Endothelial cell (in vitro differentiated cells): ENCODE measurements at regions not wholly inside any gene's neighbourhood (a gene's known extent, or its start where the extent isn't known, plus 50 kb on each side); places are given as distances from the start of the nearest gene placed in this dataset.

ENCODE experiments used
- DNase-seq: peaks from one replicate; pipeline ENCODE4 v3.0.0; 2021; ENCODE audit warnings: low spot score
- H3K27ac Mint-ChIP-seq: one replicate; pipeline ENCODE4 v1.8.0; 2021; ENCODE audit warnings: mixed read lengths, inconsistent platforms; ENCODE audit not compliant: unreplicated experiment
- H3K27me3 Mint-ChIP-seq: one replicate; pipeline ENCODE4 v1.8.0; 2021; ENCODE audit warnings: mild to moderate bottlenecking, moderate library complexity, mixed read lengths, inconsistent platforms; ENCODE audit not compliant: unreplicated experiment
- H3K36me3 Mint-ChIP-seq: one replicate; pipeline ENCODE4 v1.8.0; 2021; ENCODE audit warnings: mild to moderate bottlenecking, low read depth, mixed read lengths, inconsistent platforms; ENCODE audit not compliant: unreplicated experiment
- H3K4me1 Mint-ChIP-seq: one replicate; pipeline ENCODE4 v1.8.0; 2021; ENCODE audit warnings: mild to moderate bottlenecking, mixed read lengths, inconsistent platforms; ENCODE audit not compliant: unreplicated experiment
- H3K4me3 Mint-ChIP-seq: one replicate; pipeline ENCODE4 v1.8.0; 2021; ENCODE audit warnings: mild to moderate bottlenecking, mixed read lengths, inconsistent platforms; ENCODE audit not compliant: unreplicated experiment
- H3K9me3 Mint-ChIP-seq: one replicate; pipeline ENCODE4 v1.8.0; 2021; ENCODE audit warnings: mixed read lengths, inconsistent platforms; ENCODE audit not compliant: unreplicated experiment
- CTCF ChIP-seq: fragments of 200-600 bp; sonication (generic); IDR thresholded peaks from one replicate; pipeline ENCODE4 v1.5.0; 2021; ENCODE audit warnings: antibody characterized with exemption; ENCODE audit not compliant: unreplicated experiment

- no peak for TF ChIP-seq CTCF
- no peak for DNase-seq
- H3K36me3 Mint-ChIP-seq = no peaks in the 10 kb centered on the region
- no peaks in the 10 kb centered on the region for H3K27me3 Mint-ChIP-seq
- no peak overlapping the region for H3K27ac Mint-ChIP-seq
- no peaks in the 10 kb centered on the region for H3K9me3 Mint-ChIP-seq
- H3K4me1 Mint-ChIP-seq = no peaks in the 10 kb centered on the region
- no peak overlapping the region for H3K4me3 Mint-ChIP-seq
Observed at GRCh38 chr6:11639376-11640235, 102.1 kb downstream of the TMEM170B start.

- Mint-ChIP-seq H3K36me3 (no peaks in the 10 kb centered on the region), H3K4me3 (no peak overlapping the region), H3K27ac (no peak overlapping the region), H3K27me3 (no peaks in the 10 kb centered on the region), H3K4me1 (no peaks in the 10 kb centered on the region), H3K9me3 (no peaks in the 10 kb centered on the region)
- TF ChIP-seq CTCF = no peak
- DNase-seq = no peak
Observed at GRCh38 chr6:11640486-11640885, 102.9 kb downstream of the TMEM170B start.

GRCh38 chr6:11644071-11644470 lies 106.5 kb downstream of the TMEM170B start:
- TF ChIP-seq CTCF = no peak
- no peak overlapping the region for H3K4me3 Mint-ChIP-seq
- no peaks in the 10 kb centered on the region for H3K9me3 Mint-ChIP-seq
- no peak overlapping the region for H3K27ac Mint-ChIP-seq
- peaks cover 3% of the 10 kb centered on the region for H3K36me3 Mint-ChIP-seq
- peaks cover 5% of the 10 kb centered on the region for H3K27me3 Mint-ChIP-seq
- no peak for DNase-seq
- peaks cover 12% of the 10 kb centered on the region for H3K4me1 Mint-ChIP-seq

GRCh38 chr6:11644601-11645000 lies 107.1 kb downstream of the TMEM170B start:
- Mint-ChIP-seq H3K4me1 (peaks cover 16% of the 10 kb centered on the region), H3K27ac (no peak overlapping the region), H3K9me3 (no peaks in the 10 kb centered on the region), H3K4me3 (no peak overlapping the region), H3K36me3 (peaks cover 3% of the 10 kb centered on the region), H3K27me3 (peaks cover 5% of the 10 kb centered on the region)
- TF ChIP-seq CTCF = no peak
- DNase-seq = no peak

- Mint-ChIP-seq H3K36me3 (peaks cover 3% of the 10 kb centered on the region), H3K9me3 (no peaks in the 10 kb centered on the region), H3K4me3 (no peak overlapping the region), H3K27ac (no peak overlapping the region), H3K27me3 (peaks cover 6% of the 10 kb centered on the region), H3K4me1 (peaks cover 20% of the 10 kb centered on the region)
- DNase-seq = no peak
- no peak for TF ChIP-seq CTCF
Observed at GRCh38 chr6:11645016-11645415, 107.5 kb downstream of the TMEM170B start.
